NCI-H2171 treated with DMSO at 0.1 percent for 48 hours (cell line): ENCODE measurements at regions not wholly inside any gene's neighbourhood (a gene's known extent, or its start where the extent isn't known, plus 50 kb on each side); places are given as distances from the start of the nearest gene placed in this dataset.
"Not testable (repeated sequence)": the region's sequence is repeated elsewhere in the genome, so short reads cannot be mapped to it uniquely, and the experiment has no call there.

Experiments
- DNase-seq: peaks from one replicate; lab custom pipeline; 2025; lab: John Stamatoyannopoulos, UW

- no peak for DNase-seq
These were observed 60.2 kb upstream of the LRRC4C start for GRCh38 chr11:41519696-41520095.

GRCh38 chr11:41522391-41522790 lies 62.9 kb upstream of the LRRC4C start:
- no peak for DNase-seq

DNA sequence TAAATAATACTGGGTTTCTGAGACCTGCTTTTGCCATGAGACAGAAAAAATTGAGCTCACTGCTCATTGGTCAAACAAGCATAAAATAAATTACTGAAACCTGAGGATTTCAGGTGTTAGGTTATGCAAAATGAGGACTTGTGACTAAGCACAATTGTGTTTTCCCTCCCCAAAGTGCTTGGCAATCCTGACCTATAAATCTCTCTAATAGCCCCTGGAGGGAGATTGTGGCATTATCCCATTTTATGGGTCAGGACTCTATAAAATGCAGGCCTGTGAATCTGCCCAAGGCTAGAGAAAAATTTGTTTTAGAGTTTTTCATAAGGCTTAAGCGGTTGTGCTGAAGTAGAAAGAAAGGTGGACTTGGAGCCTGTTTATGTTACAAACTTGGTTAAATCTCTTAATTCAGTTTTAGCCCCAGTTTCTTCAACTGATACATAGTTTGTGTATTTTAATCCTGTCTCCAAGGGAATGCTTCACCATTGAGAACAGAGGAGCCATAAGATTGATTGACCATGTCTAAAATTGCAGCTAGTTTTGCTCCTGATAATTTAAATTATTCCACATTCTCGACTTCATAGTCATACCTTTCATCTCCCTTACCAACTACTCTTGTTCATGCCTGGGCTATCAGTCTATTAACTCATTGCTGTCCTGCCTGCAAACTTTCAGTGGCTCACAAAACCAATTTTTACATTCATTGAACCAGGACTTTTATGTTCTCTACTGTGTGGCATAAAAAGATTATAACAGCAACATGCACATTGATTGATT lies 63.6 kb upstream of the LRRC4C start:
- DNase-seq, result no peak

DNA sequence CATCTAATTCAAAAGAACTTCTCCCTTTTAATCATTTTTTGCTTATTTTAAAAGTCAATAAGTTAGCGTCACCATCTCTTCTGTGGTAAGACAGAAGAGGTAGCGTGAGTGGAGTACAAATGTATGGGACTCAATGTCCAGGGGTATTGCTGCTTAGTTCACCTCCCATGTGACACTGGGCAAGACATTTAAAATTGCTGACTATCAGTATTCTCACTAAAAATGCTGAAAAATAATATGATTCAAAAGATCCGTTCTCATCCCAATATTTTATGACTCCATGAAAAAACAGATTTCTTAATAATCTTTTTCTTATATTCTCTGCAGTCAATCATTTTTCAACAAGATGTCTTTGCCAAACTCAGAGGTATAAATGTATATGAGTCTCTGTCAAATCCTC lies 68.1 kb upstream of the LRRC4C start:
- DNase-seq, result no peak

DNA sequence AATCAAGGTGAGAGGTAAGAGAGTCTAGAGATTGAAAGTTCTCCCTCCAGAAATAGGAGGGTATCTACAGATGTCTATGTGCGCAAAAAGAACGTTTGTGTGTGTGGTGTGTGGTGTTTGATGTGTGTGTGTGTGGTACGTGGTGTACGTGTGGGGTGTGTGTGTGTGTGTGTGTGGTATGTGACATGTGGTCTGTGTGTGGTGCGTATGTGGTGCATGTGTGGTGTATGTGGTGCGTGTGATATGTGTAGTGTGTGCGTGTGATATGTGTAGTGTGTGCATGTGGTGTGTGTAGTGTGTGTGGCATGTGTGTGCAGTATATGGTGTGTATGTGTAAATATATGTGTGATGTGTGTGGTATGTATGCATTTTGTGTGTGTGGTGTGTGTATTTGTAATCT lies 73.0 kb upstream of the LRRC4C start:
- DNase-seq, result no peak

DNA sequence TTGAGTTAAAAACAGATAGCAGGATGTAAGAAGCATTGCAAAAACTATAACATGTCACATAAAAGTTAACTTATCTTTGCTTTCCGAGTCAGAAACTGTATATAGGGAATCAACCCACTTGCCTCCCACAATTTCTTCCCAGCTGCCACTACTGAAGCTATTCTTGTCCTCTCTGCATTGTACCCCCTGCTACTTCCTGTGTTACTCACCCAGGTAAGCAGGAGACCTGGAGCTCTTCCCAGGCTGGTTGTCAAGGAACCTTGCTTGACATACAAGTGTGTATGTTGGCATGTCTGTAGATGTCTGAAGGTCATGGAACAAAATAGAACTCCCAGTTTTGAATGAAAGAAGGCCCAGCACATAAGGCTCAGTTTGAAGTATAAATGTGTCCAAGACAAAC lies 74.3 kb upstream of the LRRC4C start:
- DNase-seq, result no peak

DNA sequence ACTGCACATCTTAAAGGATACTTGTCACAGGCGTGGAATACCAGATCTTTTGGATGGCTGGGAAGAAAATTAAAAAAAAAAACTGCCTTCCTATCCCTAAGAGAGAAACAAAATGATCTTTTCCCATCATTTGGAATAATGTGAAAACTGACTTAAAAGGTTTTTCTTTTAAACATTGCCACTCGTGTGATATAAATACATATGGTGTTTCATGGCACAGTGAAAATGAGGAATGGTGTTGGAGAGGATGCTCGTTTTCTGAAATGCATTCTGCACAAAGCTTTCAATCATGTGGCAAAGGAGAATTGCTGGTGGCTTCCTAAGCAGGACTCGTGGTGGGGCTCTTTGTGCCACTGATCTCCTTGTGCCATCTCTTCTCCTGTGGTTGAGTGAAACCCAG lies 74.9 kb upstream of the LRRC4C start:
- no peak for DNase-seq

DNA sequence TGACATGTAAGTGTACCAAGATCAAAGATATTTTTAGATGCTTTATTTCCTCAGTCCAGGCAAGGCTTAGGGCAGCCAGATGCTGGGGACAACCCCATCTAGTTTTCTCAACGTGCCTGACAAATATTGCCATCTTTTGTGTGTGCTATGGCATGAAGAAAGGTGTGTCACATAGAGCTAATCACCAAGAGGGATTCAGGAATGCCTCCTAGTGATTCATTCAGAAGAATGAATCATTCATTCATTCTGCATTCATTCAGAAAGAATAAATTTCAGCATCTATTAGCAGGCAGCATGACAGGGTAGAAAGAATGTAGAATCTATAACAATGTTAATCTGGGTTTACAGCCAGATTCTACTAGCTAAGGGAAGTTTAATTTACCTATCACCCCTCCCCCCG lies 75.4 kb upstream of the LRRC4C start:
- DNase-seq, result no peak

DNA sequence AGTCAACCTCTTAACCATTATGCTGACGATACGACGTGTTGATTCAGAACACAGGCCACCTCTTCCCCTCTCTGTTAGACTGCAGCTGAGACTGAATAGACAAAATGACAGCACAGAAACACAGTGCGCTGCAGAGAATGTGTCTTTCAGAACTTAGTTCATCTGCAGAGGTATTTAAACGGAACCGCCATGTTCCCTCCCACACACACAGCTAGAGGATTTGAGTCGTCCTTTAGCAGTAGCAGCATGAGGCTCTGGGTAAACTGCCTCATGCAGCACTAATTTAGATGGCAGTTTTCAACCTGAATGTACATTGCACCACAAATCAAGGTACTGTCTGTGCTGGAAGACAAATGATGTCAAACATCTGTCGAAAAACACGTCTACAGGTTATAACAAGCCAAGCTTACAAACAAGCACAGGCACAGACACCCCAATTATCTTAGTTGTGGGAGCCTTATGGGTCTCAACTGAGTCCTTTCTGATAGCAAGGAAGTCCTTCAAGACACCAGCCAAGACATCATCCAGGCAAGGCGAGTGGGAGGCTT lies 76.6 kb upstream of the LRRC4C start:
- no peak for DNase-seq

DNA sequence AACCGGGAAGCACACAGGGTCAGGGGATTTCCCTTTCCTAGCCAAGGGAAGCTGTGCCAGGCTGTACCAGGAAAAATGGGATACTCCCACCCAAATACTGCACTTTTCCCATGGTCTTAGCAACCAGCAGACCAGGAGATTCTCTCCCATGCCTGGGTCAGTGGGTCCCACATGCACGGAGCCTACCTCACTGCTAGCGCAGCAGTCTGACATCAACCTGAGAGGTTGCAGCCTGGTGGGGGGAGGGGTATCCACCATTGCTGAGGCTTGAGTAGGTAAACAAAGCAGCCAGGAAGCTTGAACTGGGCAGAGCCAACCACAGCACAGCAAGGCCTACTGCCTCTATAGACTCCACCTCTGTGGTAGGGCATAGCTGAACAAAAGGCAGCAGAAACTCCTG lies 85.5 kb upstream of the LRRC4C start:
- not testable (repeated sequence) for DNase-seq

DNA sequence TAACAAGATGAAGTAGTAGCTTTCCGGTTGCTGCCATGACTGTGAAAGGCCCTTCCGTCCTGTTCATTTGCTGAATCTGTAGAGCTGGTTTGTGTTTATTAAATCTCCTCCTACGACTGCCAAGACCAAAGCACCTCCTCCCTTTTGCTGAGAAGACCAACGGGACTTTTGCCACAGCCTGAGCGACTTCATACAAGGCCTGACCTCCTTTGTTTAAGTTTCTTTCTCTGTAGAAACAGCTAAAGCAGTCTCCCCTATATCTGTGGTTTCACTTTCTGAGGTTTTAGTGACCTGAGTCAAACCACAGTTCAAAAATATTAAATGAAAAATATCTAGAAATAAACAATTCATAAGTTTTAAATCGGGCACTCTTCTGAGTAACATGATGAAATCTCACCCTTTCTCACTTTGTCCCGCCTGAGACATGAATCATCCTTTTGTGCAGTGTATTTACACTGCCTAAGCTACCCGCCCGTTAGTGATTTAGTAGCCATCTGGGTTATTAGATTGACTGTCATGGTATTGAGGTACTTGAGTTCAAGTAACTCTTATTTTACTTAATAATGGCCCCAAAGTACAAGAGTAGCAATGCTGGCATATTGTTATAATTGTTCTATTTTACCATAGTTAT lies 119.1 kb upstream of the LRRC4C start:
- DNase-seq, result no peak

DNA sequence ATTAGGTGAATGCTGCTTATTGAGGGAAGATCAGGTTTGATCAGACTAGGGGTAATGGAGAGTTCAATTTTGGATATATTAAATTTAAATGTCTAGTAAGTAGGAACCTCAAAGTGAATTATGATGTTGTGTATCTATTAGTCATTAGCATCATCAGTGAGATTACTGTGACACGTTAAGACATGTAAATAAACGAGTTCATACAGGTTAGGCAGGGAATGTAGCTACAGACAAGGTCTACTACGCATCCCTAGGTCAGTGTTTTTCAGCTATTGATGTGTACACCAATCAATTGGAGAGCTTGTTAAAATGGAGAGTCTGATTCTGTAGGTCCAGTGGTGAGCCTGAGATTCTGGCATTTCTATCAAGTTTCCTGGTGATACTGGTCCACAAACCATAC lies 120.1 kb upstream of the LRRC4C start:
- no peak for DNase-seq

DNA sequence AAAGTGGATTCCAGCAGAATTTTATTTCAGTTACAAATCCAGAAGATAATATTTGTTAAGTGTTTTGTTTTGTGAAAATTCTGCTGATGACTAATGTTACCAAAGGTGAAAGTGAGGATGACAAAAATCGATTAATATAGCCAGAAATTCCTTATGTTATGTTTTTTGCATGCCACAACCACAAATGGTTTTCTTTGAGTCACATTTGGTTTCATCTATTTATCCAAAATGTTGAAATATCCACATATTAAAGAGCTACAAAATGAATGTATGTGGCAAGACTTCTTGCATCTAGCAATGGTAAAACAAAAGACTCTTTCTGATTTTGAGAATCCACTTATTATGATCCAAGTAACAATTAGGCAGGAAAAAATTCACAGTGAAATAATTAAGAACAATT lies 150.1 kb upstream of the LRRC4C start:
- DNase-seq, result no peak

DNA sequence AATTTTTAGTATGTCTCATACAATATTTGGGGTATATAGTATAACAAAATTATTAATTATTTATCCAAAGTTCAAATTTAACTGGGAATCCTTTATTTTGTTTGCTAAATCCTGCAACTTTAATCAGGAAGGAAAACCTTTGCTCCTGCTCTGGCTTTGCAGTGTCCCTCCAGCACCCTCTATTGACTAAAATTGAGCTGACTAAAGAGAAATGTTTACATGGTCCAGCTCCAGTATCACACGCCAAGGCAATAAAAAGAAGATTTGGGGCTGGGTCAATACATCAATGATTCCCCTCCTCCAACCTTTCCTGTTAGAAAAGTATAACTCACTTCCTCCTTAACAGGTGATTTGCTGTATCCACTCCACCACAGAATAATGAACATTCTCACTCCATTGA lies 153.0 kb upstream of the LRRC4C start:
- no peak for DNase-seq

DNA sequence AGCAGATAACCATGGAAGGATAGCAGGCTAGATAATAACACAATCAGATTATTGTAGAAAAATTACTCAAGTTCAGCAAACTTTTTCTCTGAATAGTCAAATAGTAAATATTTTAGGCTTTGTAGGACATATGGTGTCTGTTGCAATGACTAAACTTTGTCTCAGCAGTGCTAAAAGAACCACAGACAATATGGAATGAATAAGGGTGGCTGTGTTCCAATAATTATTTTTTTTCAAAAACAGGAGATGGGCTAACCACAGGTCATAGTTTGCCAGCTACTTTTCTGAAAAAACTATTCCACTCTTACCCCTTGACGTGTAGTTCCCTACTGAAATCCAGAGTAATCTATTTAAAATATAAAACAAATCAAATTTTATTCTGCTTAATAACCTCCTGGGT lies 153.9 kb upstream of the LRRC4C start:
- no peak for DNase-seq

DNA sequence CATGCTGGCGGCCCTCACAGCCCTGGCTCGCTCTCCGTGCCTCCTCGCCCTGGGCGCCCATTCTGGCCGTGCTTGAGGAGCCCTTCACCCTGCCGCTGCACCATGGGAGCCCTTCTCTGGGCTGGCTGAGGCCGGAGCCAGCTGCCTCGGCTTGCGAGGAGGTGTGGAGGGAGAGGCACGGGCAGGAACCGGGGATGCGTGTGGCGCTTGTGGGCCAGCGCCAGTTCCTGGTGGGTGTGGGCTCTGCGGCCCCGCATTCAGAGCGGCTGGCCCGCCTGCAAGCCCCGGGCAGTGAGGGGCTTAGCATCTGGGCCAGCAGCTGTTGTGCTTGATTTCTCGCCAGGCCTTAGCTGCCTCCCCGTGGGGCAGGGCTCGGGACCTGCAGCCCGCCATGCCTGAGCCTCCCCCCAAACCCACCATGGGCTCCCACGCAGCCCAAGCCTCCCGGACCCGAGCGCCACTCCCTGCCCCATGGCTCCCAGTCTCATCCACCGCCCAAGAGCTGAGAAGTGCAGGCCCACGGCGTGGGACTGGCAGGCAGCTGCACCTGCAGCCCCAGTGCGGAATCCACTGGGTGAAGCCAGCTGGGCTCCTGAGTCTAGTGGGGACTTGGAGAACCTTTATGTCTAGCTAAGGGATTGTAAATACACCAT lies 163.4 kb upstream of the LRRC4C start:
- DNase-seq, result no peak

DNA sequence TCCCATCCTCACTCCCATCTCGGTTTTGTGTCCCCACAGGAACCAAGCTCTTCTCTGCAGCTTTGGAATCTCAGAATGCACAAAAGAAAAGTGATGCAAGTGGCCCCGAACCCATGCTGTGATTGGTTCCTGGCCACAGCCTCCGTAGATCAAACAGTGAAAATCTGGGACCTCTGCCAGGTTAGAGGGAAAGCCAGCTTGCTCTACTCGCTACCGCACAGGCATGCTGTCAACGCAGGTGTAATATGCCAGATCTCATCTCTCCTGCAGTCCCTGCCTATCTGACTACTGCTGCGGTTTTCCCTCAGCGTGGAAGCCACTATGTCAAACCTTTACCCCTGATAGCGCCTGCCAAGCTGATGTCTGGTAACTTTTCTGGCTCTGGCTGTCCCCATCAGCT lies 200.5 kb upstream of the LRRC4C start:
- DNase-seq, result peak; percentile 36

GRCh38 chr11:41660585-41660984 lies 201.1 kb upstream of the LRRC4C start:
- DNase-seq, result no peak

DNA sequence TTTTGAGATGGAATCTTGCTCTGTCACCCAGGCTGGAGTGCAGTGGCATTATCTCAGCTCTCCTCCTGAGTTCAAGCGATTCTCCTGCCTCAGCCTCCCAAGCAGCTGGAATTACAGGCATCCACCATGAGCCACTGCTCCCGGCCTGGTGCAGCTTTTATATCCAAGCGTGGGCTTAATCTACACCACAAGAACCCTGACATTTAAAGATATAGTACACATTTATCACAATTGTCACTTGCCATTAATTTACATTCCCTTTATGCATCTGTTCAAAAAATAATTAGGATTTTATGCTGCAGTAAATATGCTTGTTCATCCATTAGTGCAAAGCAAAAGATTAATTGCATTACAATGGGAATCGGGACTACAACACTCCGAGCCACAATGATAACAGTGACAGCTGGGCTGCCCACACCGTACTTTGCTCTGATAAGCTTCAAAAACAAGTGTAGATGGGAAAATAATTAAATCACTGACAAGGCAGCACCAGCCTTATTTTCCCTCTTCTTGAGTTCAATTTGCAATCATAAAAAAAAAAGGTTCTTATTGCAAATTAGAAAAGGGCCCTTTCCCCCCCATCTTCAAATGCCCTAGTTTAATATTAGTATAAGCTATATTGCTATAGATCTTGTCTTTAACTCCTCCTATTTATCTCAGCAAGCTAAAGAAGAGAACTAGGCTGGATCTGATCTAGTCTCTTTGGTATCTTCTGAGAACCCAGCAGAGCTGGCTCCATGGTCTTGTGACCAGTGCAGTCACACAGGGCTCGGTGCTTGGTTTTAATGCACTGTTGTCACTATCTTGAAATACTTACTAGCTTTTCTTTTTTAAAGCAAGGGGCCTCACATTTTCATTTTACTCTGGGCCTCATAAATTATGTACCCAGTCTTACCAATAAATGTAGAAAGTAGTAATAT lies 206.2 kb upstream of the LRRC4C start:
- DNase-seq, result no peak

GRCh38 chr11:41666951-41667653 lies 207.7 kb upstream of the LRRC4C start:
- DNase-seq, result no peak

- no peak for DNase-seq
These were observed 215.8 kb upstream of the LRRC4C start for GRCh38 chr11:41675205-41675604.
